SK-N-SH treated with all-trans-retinoic acid at 6 μM for 48 hours (cell line): ENCODE measurements at regions not wholly inside any gene's neighbourhood (a gene's known extent, or its start where the extent isn't known, plus 50 kb on each side); places are given as distances from the start of the nearest gene placed in this dataset.

ENCODE experiments used
- ATAC-seq: fragments of 200-7000 bp; cut with Tn5 transposase; 3 replicates; pipeline ENCODE4 v1.9.1; 2020; ENCODE audit warnings: mild to moderate bottlenecking, moderate library complexity
- ARNTL ChIP-seq: fragments of 450-650 bp; formaldehyde crosslinking; IDR thresholded peaks from 2 replicates; pipeline ENCODE4 v1.5.0; 2020; ENCODE audit warnings: low read depth, mild to moderate bottlenecking, moderate library complexity, borderline replicate concordance
- BACH2 ChIP-seq: fragments of 250-450 bp; sonication (Bioruptor Pico); IDR thresholded peaks from 2 replicates; pipeline ENCODE4 v1.9.0; 2021; ENCODE audit warnings: mild to moderate bottlenecking, borderline replicate concordance
- CSDC2 ChIP-seq: fragments of 250-450 bp; sonication (Bioruptor Pico); IDR thresholded peaks from 2 replicates; pipeline ENCODE4 v1.5.0; 2020; ENCODE audit warnings: mild to moderate bottlenecking, moderate library complexity
- ESRRG ChIP-seq: fragments of 250-450 bp; sonication (Bioruptor Pico); IDR thresholded peaks from 2 replicates; pipeline ENCODE4 v1.6.1; 2021; ENCODE audit warnings: mild to moderate bottlenecking
- GLIS3 ChIP-seq: fragments of 250-450 bp; sonication (Bioruptor Pico); IDR thresholded peaks from 2 replicates; pipeline ENCODE4 v1.5.0; 2020; ENCODE audit warnings: mild to moderate bottlenecking, moderate library complexity
- ISL1 ChIP-seq: fragments of 250-450 bp; sonication (Bioruptor Pico); IDR thresholded peaks from 2 replicates; pipeline ENCODE4 v2.1.2; 2022; ENCODE audit warnings: mild to moderate bottlenecking, moderate library complexity
- OSR1 ChIP-seq: fragments of 250-450 bp; sonication (Bioruptor Pico); IDR thresholded peaks from 2 replicates; pipeline ENCODE4 v1.8.0; 2022; ENCODE audit warnings: moderate library complexity, mild to moderate bottlenecking, inconsistent platforms
- PPARA ChIP-seq: fragments of 250-450 bp; sonication (Bioruptor Pico); IDR thresholded peaks from 2 replicates; pipeline ENCODE4 v1.5.0; 2020; ENCODE audit warnings: mild to moderate bottlenecking, borderline replicate concordance
- SNAI2 ChIP-seq: fragments of 250-450 bp; sonication (Bioruptor Pico); IDR thresholded peaks from 2 replicates; pipeline ENCODE4 v1.5.0; 2020; ENCODE audit warnings: mild to moderate bottlenecking, moderate library complexity
- TCF4 ChIP-seq: fragments of 250-450 bp; sonication (Bioruptor Pico); IDR thresholded peaks from 2 replicates; pipeline ENCODE4 v1.8.0; 2021; ENCODE audit warnings: mild to moderate bottlenecking, moderate library complexity, borderline replicate concordance
- TOX ChIP-seq: fragments of 250-450 bp; sonication (Bioruptor Pico); IDR thresholded peaks from 2 replicates; pipeline ENCODE4 v1.8.0; 2021; ENCODE audit warnings: mild to moderate bottlenecking, moderate library complexity, borderline replicate concordance
- ZC3H10 ChIP-seq: fragments of 250-450 bp; sonication (Bioruptor Pico); IDR thresholded peaks from 2 replicates; pipeline ENCODE4 v1.5.1; 2021; ENCODE audit warnings: mild to moderate bottlenecking, moderate library complexity
- ZFP3 ChIP-seq: fragments of 250-450 bp; sonication (Bioruptor Pico); IDR thresholded peaks from 2 replicates; pipeline ENCODE4 v1.5.0; 2020; ENCODE audit warnings: mild to moderate bottlenecking, moderate library complexity
- ZNF565 ChIP-seq: fragments of 450-650 bp; formaldehyde crosslinking; conservative IDR thresholded peaks from 2 replicates; pipeline ENCODE4 v1.5.0; 2020; ENCODE audit warnings: low read depth, mild to moderate bottlenecking, moderate library complexity
- ZNF70 ChIP-seq: fragments of 450-650 bp; formaldehyde crosslinking; IDR thresholded peaks from 2 replicates; pipeline ENCODE4 v1.5.0; 2020; ENCODE audit warnings: mild to moderate bottlenecking, moderate library complexity
- ZNF8 ChIP-seq: fragments of 450-650 bp; formaldehyde crosslinking; IDR thresholded peaks from 2 replicates; pipeline ENCODE4 v1.5.0; 2020; ENCODE audit warnings: mild to moderate bottlenecking, moderate library complexity
- TF ChIP-seq, protein P1 (sequence below): fragments of 250-450 bp; sonication (Bioruptor Pico); IDR thresholded peaks from 2 replicates; pipeline ENCODE4 v1.8.0; 2021; ENCODE audit warnings: low read depth, mild to moderate bottlenecking, moderate library complexity, borderline replicate concordance
- TF ChIP-seq, protein P2 (sequence below): fragments of 250-450 bp; sonication (Bioruptor Pico); IDR thresholded peaks from 2 replicates; pipeline ENCODE4 v1.5.0; 2020; ENCODE audit warnings: mild to moderate bottlenecking, moderate library complexity
- TF ChIP-seq, protein P3 (sequence below): fragments of 250-450 bp; sonication (Bioruptor Pico); IDR thresholded peaks from 2 replicates; pipeline ENCODE4 v1.5.1; 2021; ENCODE audit warnings: mild to moderate bottlenecking, moderate library complexity
- TF ChIP-seq, protein P4 (sequence below): fragments of 250-450 bp; sonication (Bioruptor Pico); IDR thresholded peaks from 2 replicates; pipeline ENCODE4 v1.8.0; 2020; ENCODE audit warnings: mild to moderate bottlenecking, moderate library complexity, borderline replicate concordance

DNA sequence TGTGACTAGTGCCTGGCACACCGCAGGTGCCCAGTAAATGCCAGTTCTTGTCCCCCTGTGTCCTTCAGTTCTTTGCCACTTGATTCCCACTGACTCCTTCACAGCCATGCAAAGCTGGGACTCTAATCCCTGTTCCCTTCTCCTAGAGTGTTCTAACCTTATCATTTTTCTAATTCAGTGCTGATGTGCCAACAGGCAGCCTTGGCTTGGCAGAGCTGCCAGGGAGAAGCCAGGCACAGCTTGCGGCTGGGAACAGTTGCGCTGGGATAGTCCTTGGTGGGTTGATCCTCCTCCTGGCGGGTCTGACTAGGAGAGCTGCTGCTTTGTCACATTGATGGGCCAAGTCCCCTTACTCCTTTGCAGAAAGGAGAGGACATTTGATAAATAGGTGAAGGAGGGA is 654.2 kb downstream of the HS3ST4 start:
- TF ChIP-seq OSR1 (CRISPR knock-in tag) (no peak), ZNF8 (CRISPR knock-in tag) (no peak), SNAI2 (CRISPR knock-in tag) (no peak)
- TF ChIP-seq, protein P1, sequence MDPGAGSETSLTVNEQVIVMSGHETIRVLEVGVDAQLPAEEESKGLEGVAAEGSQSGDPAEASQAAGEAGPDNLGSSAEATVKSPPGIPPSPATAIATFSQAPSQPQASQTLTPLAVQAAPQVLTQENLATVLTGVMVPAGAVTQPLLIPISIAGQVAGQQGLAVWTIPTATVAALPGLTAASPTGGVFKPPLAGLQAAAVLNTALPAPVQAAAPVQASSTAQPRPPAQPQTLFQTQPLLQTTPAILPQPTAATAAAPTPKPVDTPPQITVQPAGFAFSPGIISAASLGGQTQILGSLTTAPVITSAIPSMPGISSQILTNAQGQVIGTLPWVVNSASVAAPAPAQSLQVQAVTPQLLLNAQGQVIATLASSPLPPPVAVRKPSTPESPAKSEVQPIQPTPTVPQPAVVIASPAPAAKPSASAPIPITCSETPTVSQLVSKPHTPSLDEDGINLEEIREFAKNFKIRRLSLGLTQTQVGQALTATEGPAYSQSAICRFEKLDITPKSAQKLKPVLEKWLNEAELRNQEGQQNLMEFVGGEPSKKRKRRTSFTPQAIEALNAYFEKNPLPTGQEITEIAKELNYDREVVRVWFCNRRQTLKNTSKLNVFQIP (CRISPR knock-in tag): no peak
- ATAC-seq: no peak

DNA sequence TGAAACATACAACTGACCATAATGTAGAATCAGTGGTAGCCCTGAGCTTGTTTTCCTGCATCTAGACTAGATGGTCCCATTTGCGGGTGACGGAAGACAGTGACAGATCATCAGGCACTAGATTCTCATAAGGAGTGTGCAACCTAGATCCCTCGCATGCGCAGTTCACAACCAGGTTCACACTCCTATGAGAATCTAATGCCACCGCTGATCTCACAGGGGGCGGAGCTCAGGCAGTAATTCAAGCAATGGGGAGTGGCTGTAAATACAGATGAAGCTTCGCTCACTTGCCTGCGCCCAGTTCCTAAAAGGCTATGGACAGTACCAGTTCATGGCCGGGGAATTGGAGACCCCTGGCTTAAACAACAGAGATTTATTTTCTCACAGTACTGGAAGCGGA is 656.3 kb downstream of the HS3ST4 start:
- no peak for ATAC-seq

DNA sequence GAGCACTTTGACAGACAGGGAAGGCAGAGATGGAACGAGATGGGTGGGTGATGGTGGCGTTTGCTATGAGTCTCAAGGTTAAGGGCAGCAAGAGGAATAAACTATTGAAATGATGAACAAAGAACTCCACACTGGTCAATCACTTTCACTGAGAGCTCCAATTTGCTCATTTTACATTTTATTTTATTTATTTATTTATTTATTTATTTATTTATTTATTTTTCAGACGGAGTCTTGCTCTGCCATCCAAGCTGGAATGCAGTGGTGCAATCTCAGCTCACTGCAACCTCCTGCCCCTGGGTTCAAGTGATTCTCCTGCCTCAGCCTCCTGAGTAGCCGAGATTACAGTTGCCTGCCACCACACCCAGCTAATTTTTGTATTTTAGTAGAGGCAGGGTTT is 669.1 kb downstream of the HS3ST4 start:
- ATAC-seq: no peak

More for the DNA sequence above, 656.3 kb downstream of the HS3ST4 start:
- TF ChIP-seq, protein P1 (CRISPR knock-in tag): no peak
- TF ChIP-seq CSDC2 (CRISPR knock-in tag): no peak
- no peak for TF ChIP-seq TOX (CRISPR knock-in tag)
- no peak for TF ChIP-seq ZFP3
- no peak for TF ChIP-seq BACH2 (CRISPR knock-in tag)
- TF ChIP-seq, protein P2, sequence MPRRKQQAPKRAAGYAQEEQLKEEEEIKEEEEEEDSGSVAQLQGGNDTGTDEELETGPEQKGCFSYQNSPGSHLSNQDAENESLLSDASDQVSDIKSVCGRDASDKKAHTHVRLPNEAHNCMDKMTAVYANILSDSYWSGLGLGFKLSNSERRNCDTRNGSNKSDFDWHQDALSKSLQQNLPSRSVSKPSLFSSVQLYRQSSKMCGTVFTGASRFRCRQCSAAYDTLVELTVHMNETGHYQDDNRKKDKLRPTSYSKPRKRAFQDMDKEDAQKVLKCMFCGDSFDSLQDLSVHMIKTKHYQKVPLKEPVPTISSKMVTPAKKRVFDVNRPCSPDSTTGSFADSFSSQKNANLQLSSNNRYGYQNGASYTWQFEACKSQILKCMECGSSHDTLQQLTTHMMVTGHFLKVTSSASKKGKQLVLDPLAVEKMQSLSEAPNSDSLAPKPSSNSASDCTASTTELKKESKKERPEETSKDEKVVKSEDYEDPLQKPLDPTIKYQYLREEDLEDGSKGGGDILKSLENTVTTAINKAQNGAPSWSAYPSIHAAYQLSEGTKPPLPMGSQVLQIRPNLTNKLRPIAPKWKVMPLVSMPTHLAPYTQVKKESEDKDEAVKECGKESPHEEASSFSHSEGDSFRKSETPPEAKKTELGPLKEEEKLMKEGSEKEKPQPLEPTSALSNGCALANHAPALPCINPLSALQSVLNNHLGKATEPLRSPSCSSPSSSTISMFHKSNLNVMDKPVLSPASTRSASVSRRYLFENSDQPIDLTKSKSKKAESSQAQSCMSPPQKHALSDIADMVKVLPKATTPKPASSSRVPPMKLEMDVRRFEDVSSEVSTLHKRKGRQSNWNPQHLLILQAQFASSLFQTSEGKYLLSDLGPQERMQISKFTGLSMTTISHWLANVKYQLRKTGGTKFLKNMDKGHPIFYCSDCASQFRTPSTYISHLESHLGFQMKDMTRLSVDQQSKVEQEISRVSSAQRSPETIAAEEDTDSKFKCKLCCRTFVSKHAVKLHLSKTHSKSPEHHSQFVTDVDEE (CRISPR knock-in tag): no peak
- no peak for TF ChIP-seq ZNF70

More for the DNA sequence above, 669.1 kb downstream of the HS3ST4 start:
- TF ChIP-seq, protein P3, sequence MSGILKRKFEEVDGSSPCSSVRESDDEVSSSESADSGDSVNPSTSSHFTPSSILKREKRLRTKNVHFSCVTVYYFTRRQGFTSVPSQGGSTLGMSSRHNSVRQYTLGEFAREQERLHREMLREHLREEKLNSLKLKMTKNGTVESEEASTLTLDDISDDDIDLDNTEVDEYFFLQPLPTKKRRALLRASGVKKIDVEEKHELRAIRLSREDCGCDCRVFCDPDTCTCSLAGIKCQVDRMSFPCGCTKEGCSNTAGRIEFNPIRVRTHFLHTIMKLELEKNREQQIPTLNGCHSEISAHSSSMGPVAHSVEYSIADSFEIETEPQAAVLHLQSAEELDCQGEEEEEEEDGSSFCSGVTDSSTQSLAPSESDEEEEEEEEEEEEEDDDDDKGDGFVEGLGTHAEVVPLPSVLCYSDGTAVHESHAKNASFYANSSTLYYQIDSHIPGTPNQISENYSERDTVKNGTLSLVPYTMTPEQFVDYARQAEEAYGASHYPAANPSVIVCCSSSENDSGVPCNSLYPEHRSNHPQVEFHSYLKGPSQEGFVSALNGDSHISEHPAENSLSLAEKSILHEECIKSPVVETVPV (CRISPR knock-in tag): no peak
- TF ChIP-seq GLIS3 (no peak), ZC3H10 (CRISPR knock-in tag) (no peak), ESRRG (CRISPR knock-in tag) (no peak), TCF4 (CRISPR knock-in tag) (no peak), OSR1 (CRISPR knock-in tag) (no peak), PPARA (no peak), ZNF8 (CRISPR knock-in tag) (no peak), ZNF565 (CRISPR knock-in tag) (no peak), CSDC2 (CRISPR knock-in tag) (no peak), ISL1 (CRISPR knock-in tag) (no peak), ZNF70 (no peak), ARNTL (CRISPR knock-in tag) (no peak), ZFP3 (no peak), SNAI2 (CRISPR knock-in tag) (no peak)
- TF ChIP-seq, protein P4, sequence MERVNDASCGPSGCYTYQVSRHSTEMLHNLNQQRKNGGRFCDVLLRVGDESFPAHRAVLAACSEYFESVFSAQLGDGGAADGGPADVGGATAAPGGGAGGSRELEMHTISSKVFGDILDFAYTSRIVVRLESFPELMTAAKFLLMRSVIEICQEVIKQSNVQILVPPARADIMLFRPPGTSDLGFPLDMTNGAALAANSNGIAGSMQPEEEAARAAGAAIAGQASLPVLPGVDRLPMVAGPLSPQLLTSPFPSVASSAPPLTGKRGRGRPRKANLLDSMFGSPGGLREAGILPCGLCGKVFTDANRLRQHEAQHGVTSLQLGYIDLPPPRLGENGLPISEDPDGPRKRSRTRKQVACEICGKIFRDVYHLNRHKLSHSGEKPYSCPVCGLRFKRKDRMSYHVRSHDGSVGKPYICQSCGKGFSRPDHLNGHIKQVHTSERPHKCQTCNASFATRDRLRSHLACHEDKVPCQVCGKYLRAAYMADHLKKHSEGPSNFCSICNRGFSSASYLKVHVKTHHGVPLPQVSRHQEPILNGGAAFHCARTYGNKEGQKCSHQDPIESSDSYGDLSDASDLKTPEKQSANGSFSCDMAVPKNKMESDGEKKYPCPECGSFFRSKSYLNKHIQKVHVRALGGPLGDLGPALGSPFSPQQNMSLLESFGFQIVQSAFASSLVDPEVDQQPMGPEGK: no peak
- TF ChIP-seq, protein P2 (CRISPR knock-in tag): no peak
- TF ChIP-seq, protein P1 (CRISPR knock-in tag): no peak
